Right lobe of liver (tissue), 4 donors: ENCODE measurements at regions not wholly inside any gene's neighbourhood (a gene's known extent, or its start where the extent isn't known, plus 50 kb on each side); places are given as distances from the start of the nearest gene placed in this dataset.

ENCODE experiments used
- POLR2A ChIP-seq: fragments of 450-650 bp; IDR thresholded peaks from one replicate; pipeline ENCODE4 v1.6.1; 2017; ENCODE audit warnings: antibody characterized with exemption, mild to moderate bottlenecking
- TF ChIP-seq, protein P1 (sequence below), 4 donors: fragments of 200-600 bp in 3 of 4; fragments of 450-650 bp in 1 of 4; IDR thresholded peaks; one replicate each; pipeline versions ENCODE4 v1.5.1 to v1.8.0; 2016 to 2022; ENCODE audit warnings: antibody characterized with exemption in 4 of 4, mild to moderate bottlenecking in 2 of 4
- donor health status: DM: no; HTN: no; CAD: no.
- donor health status: DM: no; HTN: no; CAD: no.
- donor health status: DM: no; HTN: yes; CAD: no.

DNA sequence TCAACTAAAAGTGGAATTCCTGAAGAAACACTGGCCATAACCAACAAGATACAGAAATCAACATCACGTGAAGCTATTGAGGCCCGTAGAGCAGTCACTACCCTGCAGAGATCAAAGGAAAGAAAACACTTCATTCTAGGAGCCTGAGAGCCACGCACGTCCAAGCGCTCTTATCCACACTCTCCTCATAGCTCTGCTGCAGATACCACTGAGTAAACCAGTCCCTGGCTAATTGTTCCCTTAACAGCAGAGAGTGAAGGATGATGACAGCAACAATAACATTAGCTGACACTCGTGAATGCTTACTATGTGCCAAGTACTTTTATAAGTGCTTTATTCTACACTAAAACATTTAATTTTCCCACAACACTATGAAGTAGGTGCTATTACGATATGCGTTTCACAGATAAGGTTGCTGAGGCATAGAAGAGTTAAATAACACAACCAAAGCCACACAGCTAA is 271.0 kb upstream of the GADL1 start:
- TF ChIP-seq, protein P1, sequence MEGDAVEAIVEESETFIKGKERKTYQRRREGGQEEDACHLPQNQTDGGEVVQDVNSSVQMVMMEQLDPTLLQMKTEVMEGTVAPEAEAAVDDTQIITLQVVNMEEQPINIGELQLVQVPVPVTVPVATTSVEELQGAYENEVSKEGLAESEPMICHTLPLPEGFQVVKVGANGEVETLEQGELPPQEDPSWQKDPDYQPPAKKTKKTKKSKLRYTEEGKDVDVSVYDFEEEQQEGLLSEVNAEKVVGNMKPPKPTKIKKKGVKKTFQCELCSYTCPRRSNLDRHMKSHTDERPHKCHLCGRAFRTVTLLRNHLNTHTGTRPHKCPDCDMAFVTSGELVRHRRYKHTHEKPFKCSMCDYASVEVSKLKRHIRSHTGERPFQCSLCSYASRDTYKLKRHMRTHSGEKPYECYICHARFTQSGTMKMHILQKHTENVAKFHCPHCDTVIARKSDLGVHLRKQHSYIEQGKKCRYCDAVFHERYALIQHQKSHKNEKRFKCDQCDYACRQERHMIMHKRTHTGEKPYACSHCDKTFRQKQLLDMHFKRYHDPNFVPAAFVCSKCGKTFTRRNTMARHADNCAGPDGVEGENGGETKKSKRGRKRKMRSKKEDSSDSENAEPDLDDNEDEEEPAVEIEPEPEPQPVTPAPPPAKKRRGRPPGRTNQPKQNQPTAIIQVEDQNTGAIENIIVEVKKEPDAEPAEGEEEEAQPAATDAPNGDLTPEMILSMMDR (IDR thresholded peaks at IDR 0.05): no peak
- TF ChIP-seq POLR2A: no peak
